ENCODE measurements at regions not wholly inside any gene's neighbourhood (a gene's known extent, or its start where the extent isn't known, plus 50 kb on each side); places are given as distances from the start of the nearest gene placed in this dataset.
A peak's percentile ranks its signal among the peaks of the same experiment; 100 is the strongest.

- H3K27ac ChIP-seq (replicated peaks; ENCODE audit: low read length) = peak overlapping the region; percentile 50
- WGBS, 2 donors (ENCODE audit: extremely low coverage in 2 of 2, insufficient read length in 2 of 2, insufficient replicate concordance in 1 of 2) = no CpG with 5 or more reads among the region's 34 CpGs
Observed at GRCh38 chr1:5718831-5719632, 273.2 kb downstream of the NPHP4 start.

GRCh38 chr1:5717031-5717682 is 275.1 kb downstream of the NPHP4 start:
- Histone ChIP-seq H3K27ac (replicated peaks; ENCODE audit: low read length) (peak overlapping the region; percentile 70), H2BK15ac (ENCODE audit: low read length) (no peak overlapping the region), H3K4me3 (ENCODE audit: low read length in 2 of 2) (no peak overlapping the region), H2BK120ac (ENCODE audit: low read depth, low read length) (peak overlapping the region; percentile 37), H2BK5ac (ENCODE audit: low read length) (peak overlapping the region; percentile 7), H3K27me3 (ENCODE audit: control insufficient read depth in 3 of 3, insufficient read depth in 3 of 3, low read depth in 1 of 3, low read length in 3 of 3) (peaks cover 0 to 43% (median 0%) of the 10 kb centered on the region in 3 experiments), H3K9me3 (replicated peaks in 1 of 2; ENCODE audit: control insufficient read depth in 2 of 2, insufficient read depth in 1 of 2, low read depth in 1 of 2, low read length in 2 of 2) (peaks cover 0 to 10% of the 10 kb centered on the region in 2 donors), H3K4ac (ENCODE audit: low read length) (no peak overlapping the region), H3K14ac (ENCODE audit: low read length) (no peak overlapping the region), H3K9ac (ENCODE audit: low read depth, low read length, poor library complexity) (no peak overlapping the region), H3K4me1 (ENCODE audit: control insufficient read depth in 2 of 2, insufficient read depth in 1 of 2, low read depth in 1 of 2, low read length in 2 of 2) (peaks cover 0 to 24% of the 10 kb centered on the region in 2 donors), H4K8ac (ENCODE audit: low read depth, low read length) (no peak overlapping the region), H3K18ac (ENCODE audit: low read length) (peak overlapping the region; percentile 68), H3K36me3 (replicated peaks in 1 of 2; ENCODE audit: control insufficient read depth in 2 of 2, insufficient read depth in 2 of 2, low read length in 2 of 2) (no peaks in the 10 kb centered on the region), H4K91ac (ENCODE audit: low read depth, low read length, poor library complexity) (no peak overlapping the region), H3K4me2 (ENCODE audit: insufficient read depth, low read length, poor library complexity, severe bottlenecking) (peak overlapping the region; percentile 2), H3K79me1 (ENCODE audit: low read depth, low read length) (no peaks in the 10 kb centered on the region), H2AK5ac (ENCODE audit: low read depth, low read length) (no peak overlapping the region), H2AFZ (ENCODE audit: low read length) (no peak overlapping the region), H2BK12ac (ENCODE audit: low read length) (no peak overlapping the region), H3K23ac (ENCODE audit: low read depth, low read length, poor library complexity) (no peak overlapping the region)
- no CpG with 5 or more reads among the region's 11 CpGs for WGBS, 2 donors (ENCODE audit: extremely low coverage in 2 of 2, insufficient read length in 2 of 2, insufficient replicate concordance in 1 of 2)
- no peak for DNase-seq (ENCODE audit: low spot score)

More at GRCh38 chr1:5718831-5719632, 273.2 kb downstream of the NPHP4 start:
- Histone ChIP-seq H3K4me1 (ENCODE audit: control insufficient read depth in 2 of 2, insufficient read depth in 1 of 2, low read depth in 1 of 2, low read length in 2 of 2) (peaks cover 0 to 24% of the 10 kb centered on the region in 2 donors), H3K79me1 (ENCODE audit: low read depth, low read length) (no peaks in the 10 kb centered on the region), H2BK12ac (ENCODE audit: low read length) (peak overlapping the region; percentile 79), H3K18ac (ENCODE audit: low read length) (peak overlapping the region; percentile 86), H3K4me2 (ENCODE audit: insufficient read depth, low read length, poor library complexity, severe bottlenecking) (no peak overlapping the region), H2AK5ac (ENCODE audit: low read depth, low read length) (no peak overlapping the region), H2AFZ (ENCODE audit: low read length) (peak overlapping the region; percentile 35), H2BK5ac (ENCODE audit: low read length) (peak overlapping the region; percentile 47), H3K14ac (ENCODE audit: low read length) (peak overlapping the region; percentile 77), H2BK120ac (ENCODE audit: low read depth, low read length) (peak overlapping the region; percentile 70), H3K36me3 (replicated peaks in 1 of 2; ENCODE audit: control insufficient read depth in 2 of 2, insufficient read depth in 2 of 2, low read length in 2 of 2) (no peaks in the 10 kb centered on the region), H3K27me3 (ENCODE audit: control insufficient read depth in 3 of 3, insufficient read depth in 3 of 3, low read depth in 1 of 3, low read length in 3 of 3) (peaks cover 0 to 43% (median 0%) of the 10 kb centered on the region in 3 experiments), H3K9me3 (replicated peaks in 1 of 2; ENCODE audit: control insufficient read depth in 2 of 2, insufficient read depth in 1 of 2, low read depth in 1 of 2, low read length in 2 of 2) (peaks cover 0 to 10% of the 10 kb centered on the region in 2 donors), H3K4ac (ENCODE audit: low read length) (no peak overlapping the region), H3K23ac (ENCODE audit: low read depth, low read length, poor library complexity) (no peak overlapping the region), H4K91ac (ENCODE audit: low read depth, low read length, poor library complexity) (peak overlapping the region; percentile 53), H3K9ac (ENCODE audit: low read depth, low read length, poor library complexity) (no peak overlapping the region), H2BK15ac (ENCODE audit: low read length) (peak overlapping the region; percentile 14), H3K4me3 (ENCODE audit: low read length in 2 of 2) (no peak overlapping the region), H4K8ac (ENCODE audit: low read depth, low read length) (no peak overlapping the region)
- peak; percentile 14 for DNase-seq (ENCODE audit: low spot score)

GRCh38 chr1:5716126-5716525 is 276.1 kb downstream of the NPHP4 start:
- H2BK5ac ChIP-seq (ENCODE audit: low read length) = no peak overlapping the region
- H3K9ac ChIP-seq (ENCODE audit: low read depth, low read length, poor library complexity) = no peak overlapping the region
- DNase-seq (ENCODE audit: low spot score) = no peak
- H3K79me1 ChIP-seq (ENCODE audit: low read depth, low read length) = no peaks in the 10 kb centered on the region
- H3K27ac ChIP-seq (replicated peaks; ENCODE audit: low read length) = no peak overlapping the region
- peak overlapping the region; percentile 25 for H3K18ac ChIP-seq (ENCODE audit: low read length)
- no peak overlapping the region for H2BK12ac ChIP-seq (ENCODE audit: low read length)
- no peak overlapping the region for H4K91ac ChIP-seq (ENCODE audit: low read depth, low read length, poor library complexity)
- no peak overlapping the region for H3K4ac ChIP-seq (ENCODE audit: low read length)
- no peak overlapping the region for H2AK5ac ChIP-seq (ENCODE audit: low read depth, low read length)
- no peak overlapping the region for H2AFZ ChIP-seq (ENCODE audit: low read length)
- H3K4me3 ChIP-seq (ENCODE audit: low read length in 2 of 2) = no peak overlapping the region
- H3K14ac ChIP-seq (ENCODE audit: low read length) = no peak overlapping the region
- H3K27me3 ChIP-seq (ENCODE audit: control insufficient read depth in 3 of 3, insufficient read depth in 3 of 3, low read depth in 1 of 3, low read length in 3 of 3) = peaks cover 0 to 43% (median 0%) of the 10 kb centered on the region in 3 experiments
- no CpG with 5 or more reads among the region's 6 CpGs for WGBS, 2 donors (ENCODE audit: extremely low coverage in 2 of 2, insufficient read length in 2 of 2, insufficient replicate concordance in 1 of 2)
- no peak overlapping the region for H3K4me2 ChIP-seq (ENCODE audit: insufficient read depth, low read length, poor library complexity, severe bottlenecking)
- peaks cover 0 to 10% of the 10 kb centered on the region in 2 donors for H3K9me3 ChIP-seq (replicated peaks in 1 of 2; ENCODE audit: control insufficient read depth in 2 of 2, insufficient read depth in 1 of 2, low read depth in 1 of 2, low read length in 2 of 2)
- H2BK15ac ChIP-seq (ENCODE audit: low read length) = no peak overlapping the region
- H3K36me3 ChIP-seq (replicated peaks in 1 of 2; ENCODE audit: control insufficient read depth in 2 of 2, insufficient read depth in 2 of 2, low read length in 2 of 2) = no peaks in the 10 kb centered on the region
- H4K8ac ChIP-seq (ENCODE audit: low read depth, low read length) = no peak overlapping the region
- peaks cover 0 to 24% of the 10 kb centered on the region in 2 donors for H3K4me1 ChIP-seq (ENCODE audit: control insufficient read depth in 2 of 2, insufficient read depth in 1 of 2, low read depth in 1 of 2, low read length in 2 of 2)
- H2BK120ac ChIP-seq (ENCODE audit: low read depth, low read length) = no peak overlapping the region
- no peak overlapping the region for H3K23ac ChIP-seq (ENCODE audit: low read depth, low read length, poor library complexity)
